H1 (cell line): ENCODE measurements at regions not wholly inside any gene's neighbourhood (a gene's known extent, or its start where the extent isn't known, plus 50 kb on each side); places are given as distances from the start of the nearest gene placed in this dataset.

Source experiments
- CTCF ChIA-PET: fragments of 300-600 bp; sonication (Branson Sonifier 250); formaldehyde crosslinking; loops from one replicate; lab custom pipeline; 2021; ENCODE audit not compliant: partially characterized antibody; lab: Charles Lee
- POLR2A ChIA-PET: fragments of 300-600 bp; sonication (Branson Sonifier 250); formaldehyde crosslinking; loops from one replicate; lab custom pipeline; 2021; ENCODE audit warnings: inconsistent platforms; ENCODE audit not compliant: partially characterized antibody; lab: Charles Lee
- DNase-seq, 2 experiments: peaks; one replicate each; pipeline versions ENCODE4 v3.0.0 to v3.0.0-alpha.2; 2010 to 2022; ENCODE audit warnings: low spot score in 2 of 2, low read depth in 1 of 2, mixed read lengths in 1 of 2
- FAIRE-seq: peaks from 2 replicates; lab custom pipeline; 2011; peaks lifted over from hg19 to GRCh38; lab: Jason Lieb, UNC
- H2AFZ ChIP-seq: 2 replicates; pipeline ENCODE4 v1.8.1; 2012; ENCODE audit warnings: low read length, inconsistent platforms
- H2AK5ac ChIP-seq: 2 replicates; pipeline ENCODE4 v1.6.1; 2013; ENCODE audit warnings: low read depth, low read length
- H2BK120ac ChIP-seq: replicated peaks from 2 replicates; pipeline ENCODE3; 2013; ENCODE audit warnings: low read depth, low read length, inconsistent platforms
- H2BK12ac ChIP-seq: 2 replicates; pipeline ENCODE4 v1.6.1; 2013; ENCODE audit warnings: low read depth, low read length
- H2BK15ac ChIP-seq: 2 replicates; pipeline ENCODE4 v1.6.1; 2013; ENCODE audit warnings: low read length
- H2BK20ac ChIP-seq: 2 replicates; pipeline ENCODE4 v1.6.1; 2013; ENCODE audit warnings: low read length
- H2BK5ac ChIP-seq: 2 replicates; pipeline ENCODE4 v1.6.1; 2013; ENCODE audit warnings: low read depth, low read length
- H3K14ac ChIP-seq: 2 replicates; pipeline ENCODE4 v1.6.1; 2013; ENCODE audit warnings: inconsistent platforms; ENCODE audit not compliant: insufficient read length
- H3K18ac ChIP-seq: 2 replicates; pipeline ENCODE4 v1.6.1; 2013; ENCODE audit warnings: low read length; ENCODE audit errors: extremely low read depth
- H3K23ac ChIP-seq: 2 replicates; pipeline ENCODE4 v1.6.1; 2013; ENCODE audit warnings: inconsistent platforms; ENCODE audit not compliant: insufficient read length
- H3K23me2 ChIP-seq: 2 replicates; pipeline ENCODE4 v1.6.1; 2013; ENCODE audit warnings: low read depth, low read length
- H3K27ac ChIP-seq: 2 replicates; pipeline ENCODE4 v1.6.1; 2011; ENCODE audit warnings: low read depth, low read length, inconsistent platforms
- H3K27me3 ChIP-seq, 4 experiments: replicated peaks in 1 of 4; 1 replicate in 1 of 4; 2 replicates in 3 of 4; pipeline versions ENCODE4 v1.6.1 to v1.8.1; 2011 to 2013; ENCODE audit warnings: low read length in 3 of 4, mild to moderate bottlenecking in 3 of 4, inconsistent platforms in 2 of 4, mixed read lengths in 2 of 4, moderate library complexity in 1 of 4; ENCODE audit not compliant: control insufficient read depth in 3 of 4, insufficient read depth in 3 of 4; ENCODE audit errors: extremely low read depth in 1 of 4
- H3K36me3 ChIP-seq, 4 experiments: 2 replicates each; pipeline versions ENCODE4 v1.6.1 to v1.8.1; 2011 to 2013; ENCODE audit warnings: mild to moderate bottlenecking in 4 of 4, low read length in 3 of 4, moderate library complexity in 2 of 4, control low read depth in 1 of 4, inconsistent platforms in 1 of 4; ENCODE audit not compliant: insufficient read depth in 4 of 4, control insufficient read depth in 2 of 4
- H3K4ac ChIP-seq: replicated peaks from 2 replicates; pipeline ENCODE3; 2013; ENCODE audit warnings: low read length, low read depth, mixed read lengths, inconsistent platforms; ENCODE audit not compliant: insufficient read length
- H3K4me1 ChIP-seq, 4 experiments: replicated peaks in 1 of 4; 1 replicate in 1 of 4; 2 replicates in 3 of 4; pipeline versions ENCODE4 v1.6.1 to v1.8.1; 2011 to 2013; ENCODE audit warnings: low read length in 3 of 4, inconsistent platforms in 2 of 4, mixed read lengths in 1 of 4; ENCODE audit not compliant: insufficient read depth in 4 of 4, control insufficient read depth in 3 of 4
- H3K4me2 ChIP-seq, 2 experiments: 2 replicates each; pipeline versions ENCODE4 v1.6.1 to v1.8.1; 2011 to 2013; ENCODE audit warnings: low read depth in 2 of 2, low read length in 2 of 2, control low read depth in 1 of 2, inconsistent platforms in 1 of 2, mild to moderate bottlenecking in 1 of 2; ENCODE audit not compliant: insufficient read depth in 1 of 2
- H3K4me3 ChIP-seq, 4 experiments: fragments of 200-600, 300-600 bp in 1 of 4; sonication (generic), shearing (Covaris generic), sonication (Bioruptor Twin) in 1 of 4; 2 replicates each; pipeline versions ENCODE4 v1.5.1 to v1.8.1; 2011 to 2016; ENCODE audit warnings: low read length in 4 of 4, low read depth in 3 of 4, control low read depth in 2 of 4, inconsistent platforms in 2 of 4, mild to moderate bottlenecking in 2 of 4, mixed read lengths in 1 of 4, moderate library complexity in 1 of 4; ENCODE audit not compliant: insufficient read depth in 2 of 4; ENCODE audit errors: extremely low read depth in 1 of 4
- H3K56ac ChIP-seq: replicated peaks from 2 replicates; pipeline ENCODE3; 2013; ENCODE audit warnings: low read depth, mild to moderate bottlenecking, mixed read lengths, low read length, inconsistent platforms; ENCODE audit not compliant: insufficient read length
- H3K79me1 ChIP-seq: 2 replicates; pipeline ENCODE4 v1.6.1; 2013; ENCODE audit warnings: low read depth, low read length, control low read depth
- H3K79me2 ChIP-seq, 2 experiments: 2 replicates each; pipeline versions ENCODE4 v1.6.1 to v1.8.1; 2012 to 2013; ENCODE audit warnings: low read length in 2 of 2, mild to moderate bottlenecking in 2 of 2, inconsistent platforms in 1 of 2; ENCODE audit not compliant: insufficient read depth in 2 of 2, control insufficient read depth in 1 of 2
- H3K9ac ChIP-seq, 4 experiments: replicated peaks in 1 of 4; 1 replicate in 1 of 4; 2 replicates in 3 of 4; pipeline versions ENCODE4 v1.6.1 to v1.8.1; 2011 to 2013; ENCODE audit warnings: low read depth in 3 of 4, low read length in 3 of 4, control low read depth in 2 of 4, mild to moderate bottlenecking in 2 of 4, moderate library complexity in 2 of 4, inconsistent platforms in 1 of 4; ENCODE audit errors: extremely low read depth in 1 of 4
- H3K9me3 ChIP-seq, 2 experiments: 2 replicates each; pipeline versions ENCODE4 v1.6.1 to v1.8.1; 2012 to 2013; ENCODE audit warnings: mild to moderate bottlenecking in 2 of 2, moderate library complexity in 2 of 2, control low read depth in 1 of 2, inconsistent platforms in 1 of 2, low read depth in 1 of 2, low read length in 1 of 2, mixed read lengths in 1 of 2; ENCODE audit not compliant: insufficient read depth in 2 of 2
- H4K20me1 ChIP-seq, 2 experiments: replicated peaks in 1 of 2; 2 replicates each; pipeline versions ENCODE3 to v1.8.1; 2011 to 2013; ENCODE audit warnings: inconsistent platforms in 2 of 2, low read length in 2 of 2, mild to moderate bottlenecking in 1 of 2; ENCODE audit not compliant: insufficient read depth in 2 of 2, control insufficient read depth in 1 of 2
- H4K5ac ChIP-seq: 2 replicates; pipeline ENCODE4 v1.6.1; 2013; ENCODE audit warnings: low read length, low read depth, mixed read lengths, inconsistent platforms; ENCODE audit not compliant: insufficient read length
- H4K8ac ChIP-seq: 2 replicates; pipeline ENCODE4 v1.8.0; 2013; ENCODE audit warnings: mild to moderate bottlenecking, moderate library complexity, low read length, inconsistent platforms; ENCODE audit not compliant: insufficient read depth; ENCODE audit errors: extremely low read depth
- H4K91ac ChIP-seq: replicated peaks from 2 replicates; pipeline ENCODE3; 2013; ENCODE audit warnings: low read length, mixed read lengths, inconsistent platforms; ENCODE audit not compliant: insufficient read length
- CBX5 ChIP-seq: fragments of 300-800, 300-1000 bp; sonication (generic); IDR thresholded peaks from 2 replicates; pipeline ENCODE4 v1.7.1; 2016; ENCODE audit warnings: antibody characterized with exemption, low read length, low read depth
- CBX8 ChIP-seq: fragments of 300-800, 300-1000 bp; sonication (generic); IDR thresholded peaks from 2 replicates; pipeline ENCODE4 v1.7.1; 2016; ENCODE audit warnings: low read depth, low read length, borderline replicate concordance
- EP300 ChIP-seq, 2 experiments: IDR thresholded peaks; 1 replicate in 1 of 2; 2 replicates in 1 of 2; pipeline ENCODE4 v1.6.1; 2011 to 2012; ENCODE audit warnings: low read depth in 2 of 2, low read length in 2 of 2, mild to moderate bottlenecking in 2 of 2, borderline replicate concordance in 1 of 2, inconsistent platforms in 1 of 2, moderate library complexity in 1 of 2
- FOSL1 ChIP-seq: IDR thresholded peaks from 2 replicates; pipeline ENCODE4 v1.6.1; 2011; ENCODE audit warnings: mild to moderate bottlenecking, low read depth, low read length, moderate library complexity; ENCODE audit not compliant: insufficient read depth
- GTF2F1 ChIP-seq: IDR thresholded peaks from 2 replicates; pipeline ENCODE4 v1.6.1; 2012; ENCODE audit warnings: low read depth, low read length, improper control_type of control experiment, borderline replicate concordance
- JUN ChIP-seq: IDR thresholded peaks from 2 replicates; pipeline ENCODE4 v1.6.1; 2011; ENCODE audit warnings: low read depth, mild to moderate bottlenecking, improper control_type of control experiment, low read length
- KDM1A ChIP-seq: fragments of 200-600, 300-600 bp; sonication (generic); IDR thresholded peaks from 2 replicates; pipeline ENCODE4 v1.7.1; 2016; ENCODE audit warnings: mild to moderate bottlenecking, low read length, borderline replicate concordance
- NANOG ChIP-seq: IDR thresholded peaks from 2 replicates; pipeline ENCODE4 v1.6.1; 2011; ENCODE audit warnings: low read length, low read depth, mild to moderate bottlenecking, inconsistent platforms; ENCODE audit not compliant: insufficient read depth, poor library complexity, severe bottlenecking
- SP4 ChIP-seq: IDR thresholded peaks from 2 replicates; pipeline ENCODE4 v1.6.1; 2012; ENCODE audit warnings: low read length, inconsistent platforms
- USF2 ChIP-seq: IDR thresholded peaks from 2 replicates; pipeline ENCODE4 v1.6.1; 2011; ENCODE audit warnings: low read length, improper control_type of control experiment
- WGBS, 2 experiments: shearing (Covaris generic) in 1 of 2; methylation state at CpG; one replicate each; pipeline versions ENCODE4 v1.1.6 to v1.1.7; 2013 to 2015; ENCODE audit warnings: low lambda C conversion rate in 2 of 2, mixed read lengths in 2 of 2, inconsistent platforms in 1 of 2, low coverage in 1 of 2, missing lambda C conversion rate in 1 of 2; ENCODE audit not compliant: insufficient replicate concordance in 2 of 2, insufficient coverage in 1 of 2, insufficient read length in 1 of 2; ENCODE audit errors: extremely low coverage in 1 of 2, missing lambda C conversion rate in 1 of 2; 5-methylcytosine and 5-hydroxymethylcytosine counted together
- TF ChIP-seq, protein P1 (sequence below), 3 experiments: IDR thresholded peaks; 1 replicate in 2 of 3; 2 replicates in 1 of 3; pipeline versions ENCODE4 v1.5.1 to v1.6.1; 2011; ENCODE audit warnings: low read length in 3 of 3, mild to moderate bottlenecking in 3 of 3, inconsistent platforms in 2 of 3, low read depth in 1 of 3, moderate library complexity in 1 of 3; ENCODE audit not compliant: insufficient read depth in 1 of 3; ENCODE audit errors: control extremely low read depth in 1 of 3

GRCh38 chr2:181264441-181264840 is 192.7 kb upstream of the ITGA4 start:
- ChIA-PET POLR2A (no interaction called here), CTCF (interaction anchor here (0.6 to 1.4 kb wide), 4 partner anchors 13 to 85 kb away, joined by 3 to 4 read pairs (median 3); no protein-coding TSS in a partner anchor)
- Histone ChIP-seq H3K36me3 (no peaks in the 10 kb centered on the region), H3K27me3 (no peaks in the 10 kb centered on the region), H3K23ac (no peak overlapping the region), H2BK5ac (no peak overlapping the region), H4K8ac (no peak overlapping the region), H3K79me2 (no peaks in the 10 kb centered on the region), H3K9me3 (no peaks in the 10 kb centered on the region), H3K18ac (no peak overlapping the region), H4K91ac (no peak overlapping the region), H2BK15ac (no peak overlapping the region), H3K9ac (no peak overlapping the region), H2BK20ac (no peak overlapping the region), H3K14ac (no peak overlapping the region), H2AK5ac (no peak overlapping the region), H3K4ac (no peak overlapping the region), H4K5ac (no peak overlapping the region), H3K79me1 (no peaks in the 10 kb centered on the region), H2AFZ (no peak overlapping the region), H4K20me1 (no peaks in the 10 kb centered on the region), H2BK12ac (no peak overlapping the region), H3K4me1 (no peaks in the 10 kb centered on the region), H2BK120ac (no peak overlapping the region), H3K4me2 (no peak overlapping the region), H3K56ac (no peak overlapping the region), H3K23me2 (no peaks in the 10 kb centered on the region), H3K4me3 (no peak overlapping the region), H3K27ac (no peak overlapping the region)
- WGBS, 2 experiments = 92% methylated on average over 1 of the region's 1 CpG; no CpG with 5 or more reads in 1 of the 2 experiments
- DNase-seq = no peak
- no peak for FAIRE-seq
- TF ChIP-seq USF2 = no peak
- no peak for TF ChIP-seq CBX8
- TF ChIP-seq, protein P1, sequence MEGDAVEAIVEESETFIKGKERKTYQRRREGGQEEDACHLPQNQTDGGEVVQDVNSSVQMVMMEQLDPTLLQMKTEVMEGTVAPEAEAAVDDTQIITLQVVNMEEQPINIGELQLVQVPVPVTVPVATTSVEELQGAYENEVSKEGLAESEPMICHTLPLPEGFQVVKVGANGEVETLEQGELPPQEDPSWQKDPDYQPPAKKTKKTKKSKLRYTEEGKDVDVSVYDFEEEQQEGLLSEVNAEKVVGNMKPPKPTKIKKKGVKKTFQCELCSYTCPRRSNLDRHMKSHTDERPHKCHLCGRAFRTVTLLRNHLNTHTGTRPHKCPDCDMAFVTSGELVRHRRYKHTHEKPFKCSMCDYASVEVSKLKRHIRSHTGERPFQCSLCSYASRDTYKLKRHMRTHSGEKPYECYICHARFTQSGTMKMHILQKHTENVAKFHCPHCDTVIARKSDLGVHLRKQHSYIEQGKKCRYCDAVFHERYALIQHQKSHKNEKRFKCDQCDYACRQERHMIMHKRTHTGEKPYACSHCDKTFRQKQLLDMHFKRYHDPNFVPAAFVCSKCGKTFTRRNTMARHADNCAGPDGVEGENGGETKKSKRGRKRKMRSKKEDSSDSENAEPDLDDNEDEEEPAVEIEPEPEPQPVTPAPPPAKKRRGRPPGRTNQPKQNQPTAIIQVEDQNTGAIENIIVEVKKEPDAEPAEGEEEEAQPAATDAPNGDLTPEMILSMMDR (IDR thresholded peaks at IDR 0.05; ENCODE audit: control extremely low read depth in 1 of 3, insufficient read depth in 1 of 3, low read depth in 1 of 3, low read length in 3 of 3) = no peak
- TF ChIP-seq NANOG = no peak
- TF ChIP-seq JUN = no peak
- TF ChIP-seq FOSL1 = no peak
- no peak for TF ChIP-seq EP300 (IDR thresholded peaks at IDR 0.05; ENCODE audit: borderline replicate concordance in 1 of 2, low read depth in 2 of 2, low read length in 2 of 2)
- no peak for TF ChIP-seq KDM1A
- TF ChIP-seq SP4 = no peak
- TF ChIP-seq CBX5 = no peak
- no peak for TF ChIP-seq GTF2F1
